ENCODE measurements at regions not wholly inside any gene's neighbourhood (a gene's known extent, or its start where the extent isn't known, plus 50 kb on each side); places are given as distances from the start of the nearest gene placed in this dataset.

- TF ChIP-seq CTCF (conservative IDR thresholded peaks at IDR 0.05 in 1 of 2, IDR thresholded peaks at IDR 0.05 in 1 of 2; ENCODE audit: extremely low read depth in 1 of 2, insufficient read depth in 1 of 2, low read depth in 1 of 2, low read length in 2 of 2): no peak
- TF ChIP-seq EZH2 (IDR thresholded peaks at IDR 0.05; ENCODE audit: borderline replicate concordance, low read length): no peak
These were observed 416.8 kb downstream of the SLC16A7 start for GRCh38 chr12:60012659-60013058.

All from mammary epithelial cell (primary cell).